Thyroid gland (tissue), 4 donors: ENCODE measurements at regions not wholly inside any gene's neighbourhood (a gene's known extent, or its start where the extent isn't known, plus 50 kb on each side); places are given as distances from the start of the nearest gene placed in this dataset.

Source experiments
- DNase-seq, 2 donors: peaks; one replicate each; pipeline ENCODE4 v3.0.0-alpha.2; 2019
- H3K27ac ChIP-seq, 3 donors: fragments of 200-600 bp; sonication (generic); 1 replicate in 2 of 3; 2 replicates in 1 of 3; pipeline ENCODE4 v1.5.1; 2016 to 2019; ENCODE audit warnings: mild to moderate bottlenecking in 1 of 3, moderate library complexity in 1 of 3
- H3K27me3 ChIP-seq: fragments of 200-600 bp; sonication (generic); one replicate; pipeline ENCODE4 v1.5.1; 2019
- H3K36me3 ChIP-seq, 2 donors: fragments of 200-600 bp; sonication (generic); one replicate each; pipeline ENCODE4 v1.5.1; 2016 to 2019
- H3K4me1 ChIP-seq, 2 donors: fragments of 200-600 bp; sonication (generic); one replicate each; pipeline ENCODE4 v1.5.1; 2017 to 2019
- H3K4me3 ChIP-seq, 3 donors: fragments of 200-600 bp; sonication (generic); replicated peaks in 1 of 3; 1 replicate in 2 of 3; 2 replicates in 1 of 3; pipeline ENCODE4 v1.5.1; 2016; ENCODE audit warnings: mild to moderate bottlenecking in 1 of 3
- H3K9me3 ChIP-seq: fragments of 200-600 bp; sonication (generic); one replicate; pipeline ENCODE4 v1.5.1; 2017
- POLR2A ChIP-seq, 2 donors: fragments of 450-650 bp; IDR thresholded peaks; one replicate each; pipeline ENCODE4 v1.6.1; 2017; ENCODE audit warnings: antibody characterized with exemption in 2 of 2, mild to moderate bottlenecking in 2 of 2, moderate library complexity in 1 of 2
- WGBS, 2 donors: methylation state at CpG; one replicate each; pipeline ENCODE4 v1.1.5; 2017; 5-methylcytosine and 5-hydroxymethylcytosine counted together
- intact Hi-C: fragments of 100-400 bp; cut with DNase I; formaldehyde crosslinking; loops from one replicate; pipeline ENCODE4 v1.15.1; 2023
- TF ChIP-seq, protein P1 (sequence below), 6 experiments: fragments of 200-600 bp in 3 of 6; fragments of 450-650 bp in 3 of 6; sonication (generic) in 3 of 6; IDR thresholded peaks; one replicate each; pipeline ENCODE4 v1.5.1; 2016 to 2019; ENCODE audit warnings: antibody characterized with exemption in 6 of 6, mild to moderate bottlenecking in 2 of 6, inconsistent platforms in 1 of 6, moderate library complexity in 1 of 6

DNA sequence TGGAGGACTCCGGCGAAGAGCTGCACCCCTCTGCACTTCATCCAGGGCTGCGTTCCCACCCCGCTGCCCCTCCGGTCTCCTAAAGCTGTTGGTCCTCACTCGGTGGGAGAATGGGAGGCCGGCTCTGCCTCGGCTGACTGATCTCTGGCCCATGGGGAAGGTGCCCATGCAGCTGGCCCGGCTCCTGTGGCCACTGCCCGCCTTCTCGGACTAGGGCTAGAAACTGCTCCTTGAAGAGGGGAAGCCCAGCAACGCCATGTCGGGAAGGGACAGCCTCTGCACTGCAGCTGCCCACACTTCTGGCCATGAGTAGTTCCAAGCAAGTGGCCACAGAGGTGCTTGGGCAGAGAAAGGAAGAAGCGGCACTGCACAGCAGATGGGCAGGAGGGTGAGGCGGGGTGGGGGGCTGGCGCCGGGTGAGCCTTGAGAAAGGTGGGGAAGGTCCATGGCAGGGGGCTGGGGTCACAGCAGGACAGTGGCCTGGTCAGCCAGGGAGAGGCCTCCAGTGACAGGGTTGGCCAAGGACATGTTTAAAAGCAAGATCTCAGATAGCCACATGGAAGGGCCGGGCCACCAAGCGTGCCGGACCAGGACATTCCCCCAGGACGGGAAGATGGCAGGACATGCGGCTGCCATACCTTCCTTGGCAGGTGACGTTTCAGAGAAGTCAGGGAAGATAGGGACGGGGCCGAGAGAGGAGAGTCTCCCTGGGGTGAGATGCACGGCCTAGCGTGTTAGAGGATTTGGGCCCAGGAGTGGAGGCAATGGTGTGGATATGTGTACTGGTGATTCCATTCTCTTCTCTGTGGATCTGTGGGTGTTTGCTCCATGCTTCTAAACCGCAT, 158.8 kb upstream of the HDAC4 start:
- WGBS, 2 donors: 93 to 94% methylated on average over 17 to 23 of the region's 28 CpGs
- DNase-seq: no peak
- intact Hi-C loops: no loop called here

DNA sequence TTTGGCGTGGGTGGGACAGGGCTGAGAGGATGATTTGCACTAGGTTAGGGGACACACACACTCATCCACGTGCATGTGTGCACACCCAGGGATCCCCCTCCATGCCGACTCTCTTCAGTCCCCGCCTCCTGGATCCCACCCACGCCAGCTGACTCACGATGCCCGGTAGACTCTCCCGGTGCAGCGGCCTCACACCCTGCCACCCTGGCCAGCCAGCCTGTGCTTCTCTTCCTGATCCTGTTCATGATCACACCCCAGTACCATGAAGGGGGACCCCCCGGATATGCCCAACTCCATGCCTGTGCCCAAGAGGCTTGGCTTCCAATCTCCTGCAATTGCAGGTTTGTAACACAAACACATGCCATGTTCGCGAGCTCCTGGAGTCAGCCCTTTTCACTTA, 157.8 kb upstream of the HDAC4 start:
- WGBS, 2 donors: 91 to 92% methylated on average over 10 to 12 of the region's 12 CpGs
- Histone ChIP-seq H3K27ac (no peak overlapping the region), H3K36me3 (no peaks in the 10 kb centered on the region), H3K4me1 (peaks cover 5 to 10% of the 10 kb centered on the region in 2 donors), H3K9me3 (no peaks in the 10 kb centered on the region), H3K27me3 (no peaks in the 10 kb centered on the region), H3K4me3 (no peak overlapping the region)
- no peak for DNase-seq
- intact Hi-C loops: no loop called here
- no peak for TF ChIP-seq POLR2A (IDR thresholded peaks at IDR 0.05)
- TF ChIP-seq, protein P1, sequence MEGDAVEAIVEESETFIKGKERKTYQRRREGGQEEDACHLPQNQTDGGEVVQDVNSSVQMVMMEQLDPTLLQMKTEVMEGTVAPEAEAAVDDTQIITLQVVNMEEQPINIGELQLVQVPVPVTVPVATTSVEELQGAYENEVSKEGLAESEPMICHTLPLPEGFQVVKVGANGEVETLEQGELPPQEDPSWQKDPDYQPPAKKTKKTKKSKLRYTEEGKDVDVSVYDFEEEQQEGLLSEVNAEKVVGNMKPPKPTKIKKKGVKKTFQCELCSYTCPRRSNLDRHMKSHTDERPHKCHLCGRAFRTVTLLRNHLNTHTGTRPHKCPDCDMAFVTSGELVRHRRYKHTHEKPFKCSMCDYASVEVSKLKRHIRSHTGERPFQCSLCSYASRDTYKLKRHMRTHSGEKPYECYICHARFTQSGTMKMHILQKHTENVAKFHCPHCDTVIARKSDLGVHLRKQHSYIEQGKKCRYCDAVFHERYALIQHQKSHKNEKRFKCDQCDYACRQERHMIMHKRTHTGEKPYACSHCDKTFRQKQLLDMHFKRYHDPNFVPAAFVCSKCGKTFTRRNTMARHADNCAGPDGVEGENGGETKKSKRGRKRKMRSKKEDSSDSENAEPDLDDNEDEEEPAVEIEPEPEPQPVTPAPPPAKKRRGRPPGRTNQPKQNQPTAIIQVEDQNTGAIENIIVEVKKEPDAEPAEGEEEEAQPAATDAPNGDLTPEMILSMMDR (IDR thresholded peaks at IDR 0.05): no peak

More for the DNA sequence above, 158.8 kb upstream of the HDAC4 start:
- no peaks in the 10 kb centered on the region for H3K9me3 ChIP-seq
- TF ChIP-seq, protein P1 (IDR thresholded peaks at IDR 0.05): no peak
- no peak for TF ChIP-seq POLR2A (IDR thresholded peaks at IDR 0.05)
- H3K4me1 ChIP-seq: peaks cover 5 to 12% of the 10 kb centered on the region in 2 donors
- no peaks in the 10 kb centered on the region for H3K27me3 ChIP-seq
- no peak overlapping the region for H3K4me3 ChIP-seq
- no peak overlapping the region for H3K27ac ChIP-seq
- no peaks in the 10 kb centered on the region for H3K36me3 ChIP-seq

DNA sequence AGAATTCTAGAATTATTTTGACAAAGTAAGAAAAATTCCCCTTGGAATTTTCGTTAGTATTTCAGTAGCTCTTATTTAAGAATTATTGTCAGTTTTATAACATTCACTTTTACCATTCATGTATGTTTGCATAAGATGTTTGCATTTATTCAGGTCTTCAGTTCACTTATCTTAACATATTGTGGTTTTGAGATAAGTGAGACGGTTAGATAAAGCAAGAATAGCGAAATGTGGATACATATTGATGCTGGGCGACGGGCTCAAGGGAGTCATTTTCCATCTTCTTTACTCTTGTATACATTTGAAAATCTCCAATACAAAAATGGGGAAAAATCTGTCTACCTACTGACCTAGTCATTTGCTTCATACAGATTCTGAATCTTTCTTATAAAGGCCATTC, 156.7 kb upstream of the HDAC4 start:
- TF ChIP-seq, protein P1 (IDR thresholded peaks at IDR 0.05): no peak
- no peak for TF ChIP-seq POLR2A (IDR thresholded peaks at IDR 0.05)
- WGBS, 2 donors: 91 to 93% methylated on average over 5 of the region's 5 CpGs
- Histone ChIP-seq H3K9me3 (no peaks in the 10 kb centered on the region), H3K4me1 (peaks cover 5 to 10% of the 10 kb centered on the region in 2 donors), H3K27me3 (no peaks in the 10 kb centered on the region), H3K36me3 (no peaks in the 10 kb centered on the region), H3K4me3 (no peak overlapping the region), H3K27ac (no peak overlapping the region)
- DNase-seq: no peak
- intact Hi-C loops: no loop called here

GRCh38 chr2:239555571-239555905, 154.7 kb upstream of the HDAC4 start:
- H3K9me3 ChIP-seq: no peaks in the 10 kb centered on the region
- DNase-seq: no peak
- TF ChIP-seq POLR2A (IDR thresholded peaks at IDR 0.05): no peak
- TF ChIP-seq, protein P1 (IDR thresholded peaks at IDR 0.05): no peak
- H3K36me3 ChIP-seq: no peaks in the 10 kb centered on the region
- H3K27ac ChIP-seq: no peak overlapping the region
- 86 to 88% methylated on average over 6 of the region's 6 CpGs for WGBS, 2 donors
- no peak overlapping the region for H3K4me3 ChIP-seq
- intact Hi-C loops: no loop called here
- H3K27me3 ChIP-seq: no peaks in the 10 kb centered on the region
- H3K4me1 ChIP-seq: peaks cover 5 to 10% of the 10 kb centered on the region in 2 donors

DNA sequence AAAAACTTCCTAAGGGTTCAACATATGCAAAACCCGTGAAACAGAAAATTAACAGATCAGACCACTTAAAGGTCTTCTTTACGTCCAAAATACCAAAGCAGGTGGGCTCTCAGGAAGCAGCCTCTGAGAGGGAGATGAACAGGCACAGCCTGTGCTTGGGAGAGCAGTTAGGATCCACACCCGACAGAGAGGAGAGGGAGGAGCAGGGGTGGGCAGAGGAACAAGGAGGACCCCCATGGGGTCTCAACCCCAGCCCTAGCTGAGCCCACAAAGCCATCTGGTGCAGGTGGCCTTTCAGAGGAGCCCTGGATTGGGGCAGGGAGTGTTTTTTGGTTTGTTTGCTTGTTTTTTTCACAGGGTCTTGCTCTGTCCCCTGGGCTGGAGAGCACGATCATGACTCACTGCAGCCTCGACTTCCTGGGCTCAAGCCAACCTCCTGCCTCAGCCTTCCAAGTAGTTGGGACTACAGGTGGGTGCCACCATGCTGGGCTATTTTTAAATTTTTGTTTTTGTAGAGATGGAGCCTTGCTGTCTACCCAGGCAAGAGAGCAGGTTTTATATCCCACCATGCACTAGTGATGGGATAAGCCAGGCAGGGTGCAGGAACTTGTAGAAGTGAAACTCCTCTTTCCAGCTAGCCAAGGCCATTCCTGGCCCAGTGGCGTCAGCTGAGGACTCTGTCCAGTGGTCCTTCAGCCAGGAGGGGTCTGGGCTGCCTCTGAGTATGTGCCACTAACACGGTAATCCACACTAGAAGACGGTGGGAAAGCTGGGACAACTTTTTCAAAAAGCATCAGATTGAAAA, 154.1 kb upstream of the HDAC4 start:
- H3K27me3 ChIP-seq: no peaks in the 10 kb centered on the region
- TF ChIP-seq, protein P1 (IDR thresholded peaks at IDR 0.05): no peak
- no peak for TF ChIP-seq POLR2A (IDR thresholded peaks at IDR 0.05)
- H3K4me1 ChIP-seq: peaks cover 5 to 10% of the 10 kb centered on the region in 2 donors
- WGBS, 2 donors: 66 to 84% methylated on average over 8 of the region's 8 CpGs
- DNase-seq: no peak
- intact Hi-C loops: no loop called here
- H3K27ac ChIP-seq: no peak overlapping the region
- no peaks in the 10 kb centered on the region for H3K36me3 ChIP-seq
- no peaks in the 10 kb centered on the region for H3K9me3 ChIP-seq
- H3K4me3 ChIP-seq: no peak overlapping the region
